GM19035 (cell line): ENCODE measurements at regions not wholly inside any gene's neighbourhood (a gene's known extent, or its start where the extent isn't known, plus 50 kb on each side); places are given as distances from the start of the nearest gene placed in this dataset.
"Not testable (repeated sequence)": the region's sequence is repeated elsewhere in the genome, so short reads cannot be mapped to it uniquely, and the experiment has no call there.

ENCODE experiments used
- ATAC-seq: cut with Tn5 transposase; IDR thresholded peaks from one replicate; pipeline ENCODE4 v1.9.1; 2021; ENCODE audit not compliant: unreplicated experiment

GRCh38 chr13:58472483-58472882 is 840.9 kb downstream of the PCDH17 start:
- no peak for ATAC-seq

- no peak for ATAC-seq
Observed at GRCh38 chr13:58474581-58474980, 843.0 kb downstream of the PCDH17 start.

GRCh38 chr13:58476206-58476918 is 844.8 kb downstream of the PCDH17 start:
- no peak for ATAC-seq

- no peak for ATAC-seq
Observed at GRCh38 chr13:58478858-58479257, 847.3 kb downstream of the PCDH17 start.

GRCh38 chr13:58480061-58480460 is 848.5 kb downstream of the PCDH17 start:
- no peak for ATAC-seq

GRCh38 chr13:58488251-58488650 is 856.7 kb downstream of the PCDH17 start:
- no peak for ATAC-seq

GRCh38 chr13:58495668-58496067 is 864.1 kb downstream of the PCDH17 start:
- no peak for ATAC-seq

GRCh38 chr13:58500938-58501337 is 869.4 kb downstream of the PCDH17 start:
- no peak for ATAC-seq

GRCh38 chr13:58504202-58504700 is 872.7 kb downstream of the PCDH17 start:
- not testable (repeated sequence) for ATAC-seq

- ATAC-seq = not testable (repeated sequence)
Observed at GRCh38 chr13:58505262-58505920, 873.8 kb downstream of the PCDH17 start.

- ATAC-seq = no peak
Observed at GRCh38 chr13:58528351-58528750, 896.8 kb downstream of the PCDH17 start.

GRCh38 chr13:58531614-58532013 is 900.1 kb downstream of the PCDH17 start:
- ATAC-seq = no peak

GRCh38 chr13:58542530-58542929 is 911.0 kb downstream of the PCDH17 start:
- no peak for ATAC-seq

GRCh38 chr13:58547419-58547818 is 915.9 kb downstream of the PCDH17 start:
- ATAC-seq = no peak

- ATAC-seq = no peak
Observed at GRCh38 chr13:58566176-58566575, 934.6 kb downstream of the PCDH17 start.

- no peak for ATAC-seq
Observed at GRCh38 chr13:58573743-58574142, 942.2 kb downstream of the PCDH17 start.

GRCh38 chr13:58574791-58575190 is 943.2 kb downstream of the PCDH17 start:
- no peak for ATAC-seq

- no peak for ATAC-seq
Observed at GRCh38 chr13:58579468-58579867, 947.9 kb downstream of the PCDH17 start.

GRCh38 chr13:58583966-58584365 is 952.4 kb downstream of the PCDH17 start:
- ATAC-seq = no peak

- no peak for ATAC-seq
Observed at GRCh38 chr13:58584610-58585009, 953.1 kb downstream of the PCDH17 start.

- ATAC-seq = peak; percentile 94
Observed at GRCh38 chr13:58587183-58587582, 955.6 kb downstream of the PCDH17 start.

- no peak for ATAC-seq
Observed at GRCh38 chr13:58592052-58592451, 960.5 kb downstream of the PCDH17 start.
